ENCODE measurements at regions not wholly inside any gene's neighbourhood (a gene's known extent, or its start where the extent isn't known, plus 50 kb on each side); places are given as distances from the start of the nearest gene placed in this dataset.

DNA sequence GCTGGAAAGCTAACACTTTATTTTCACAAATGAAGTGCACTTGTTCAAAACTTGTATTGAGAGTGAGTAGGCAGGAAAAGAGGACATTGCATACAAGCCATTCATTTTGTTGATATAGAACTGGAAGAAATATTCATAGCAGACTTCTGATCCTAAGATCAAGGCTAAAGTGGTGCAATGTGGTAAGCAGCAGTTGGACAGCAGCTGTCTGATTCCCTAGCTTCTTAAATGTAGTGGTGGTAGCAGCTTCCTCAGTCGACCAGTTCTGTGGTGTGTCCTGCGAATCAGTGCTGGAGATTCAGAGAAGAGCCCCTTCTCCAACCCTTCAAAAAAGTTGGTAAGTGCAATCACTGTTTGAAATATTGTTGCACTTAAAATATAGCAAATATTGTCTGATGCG, 281.7 kb upstream of the GJE1 start:
- no peak for DNase-seq
- Histone ChIP-seq H3K9me3 (no peaks in the 10 kb centered on the region), H3K4me3 (no peak overlapping the region), H3K27ac (no peak overlapping the region), H3K4me1 (no peaks in the 10 kb centered on the region), H3K36me3 (no peaks in the 10 kb centered on the region), H3K27me3 (no peaks in the 10 kb centered on the region)
- in situ Hi-C loops (cut with MboI; ENCODE audit: low sequenced_read_pairs in 4 of 4) (no loop called here), intact Hi-C loops (cut with DNase I; ENCODE audit: low total_unique reads) (no loop called here)
- no peak for ATAC-seq
- TF ChIP-seq POLR2A (IDR thresholded peaks at IDR 0.05) (no peak), CTCF (IDR thresholded peaks at IDR 0.05 in 4 of 5, conservative IDR thresholded peaks at IDR 0.05 in 1 of 5) (no peak)

DNA sequence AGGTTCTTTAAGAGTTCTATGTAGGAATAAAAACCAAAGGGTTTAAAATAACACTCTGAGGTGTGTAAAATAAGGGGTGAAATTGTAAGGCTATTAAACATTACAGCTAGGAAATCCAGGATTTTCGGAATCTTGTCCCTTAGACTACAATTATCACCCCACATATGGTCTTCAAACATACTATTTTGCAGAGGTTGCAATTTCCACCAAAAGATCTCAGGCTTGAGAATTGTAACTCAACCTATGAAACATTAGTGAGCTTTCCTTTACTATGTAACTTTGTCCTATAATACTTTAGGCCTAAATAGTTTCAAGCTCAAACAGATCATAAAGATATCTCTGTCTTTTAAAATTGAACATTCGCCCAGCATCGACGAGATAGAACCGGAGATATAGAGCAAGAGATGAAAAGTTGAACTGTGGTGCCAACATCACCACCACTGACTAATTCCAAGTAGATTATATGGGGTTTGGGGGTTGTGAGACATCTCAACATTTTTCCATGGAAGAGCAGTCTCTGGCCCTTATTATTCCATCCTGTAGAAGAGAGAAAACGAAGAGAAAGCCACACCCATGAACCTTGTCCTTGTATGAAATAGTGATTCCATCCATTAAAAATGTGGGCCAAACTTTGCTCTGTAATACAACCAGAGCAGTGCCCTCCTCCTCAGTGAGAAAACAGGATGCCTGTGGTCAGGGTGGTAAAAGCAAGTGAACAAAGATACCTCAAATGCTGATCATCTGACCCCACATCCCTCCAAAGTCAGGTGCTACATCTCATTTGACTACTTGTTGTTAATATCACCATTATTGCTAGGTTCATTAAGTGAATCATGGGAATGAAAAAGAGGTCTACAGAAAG, 284.5 kb upstream of the GJE1 start:
- Histone ChIP-seq H3K4me3 (no peak overlapping the region), H3K4me1 (no peaks in the 10 kb centered on the region), H3K27me3 (no peaks in the 10 kb centered on the region), H3K27ac (no peak overlapping the region), H3K36me3 (no peaks in the 10 kb centered on the region), H3K9me3 (no peaks in the 10 kb centered on the region)
- intact Hi-C loops (cut with DNase I; ENCODE audit: low total_unique reads) = no loop called here
- DNase-seq (no peak), ATAC-seq (no peak)
- in situ Hi-C loops (cut with MboI; ENCODE audit: low sequenced_read_pairs in 4 of 4) = no loop called here
- TF ChIP-seq POLR2A (IDR thresholded peaks at IDR 0.05) (no peak), CTCF (IDR thresholded peaks at IDR 0.05 in 4 of 5, conservative IDR thresholded peaks at IDR 0.05 in 1 of 5) (no peak)

DNA sequence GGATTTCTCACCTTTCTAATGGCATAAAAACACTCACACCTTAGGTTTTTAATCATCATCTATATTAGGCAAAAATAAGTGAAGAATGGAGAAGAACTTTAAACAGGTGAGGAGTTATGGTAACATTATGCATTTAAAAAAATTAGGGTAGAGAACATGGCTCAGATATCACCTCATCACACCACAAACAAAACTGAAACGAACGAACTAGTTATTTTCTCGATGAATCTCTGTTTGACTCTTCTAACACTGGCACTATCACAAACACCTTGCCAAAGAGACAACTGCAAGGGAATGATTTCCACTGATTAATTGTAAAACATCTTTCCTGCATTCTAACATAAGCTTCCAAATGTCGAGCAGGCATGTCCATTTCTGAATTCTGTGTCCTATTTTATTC, 286.1 kb upstream of the GJE1 start:
- ATAC-seq = no peak
- no peak for DNase-seq
- H3K4me3 ChIP-seq = no peak overlapping the region
- H3K27ac ChIP-seq = no peak overlapping the region
- H3K27me3 ChIP-seq = no peaks in the 10 kb centered on the region
- in situ Hi-C loops (cut with MboI; ENCODE audit: low sequenced_read_pairs in 4 of 4) = no loop called here
- H3K9me3 ChIP-seq = no peaks in the 10 kb centered on the region
- intact Hi-C loops (cut with DNase I; ENCODE audit: low total_unique reads) = no loop called here
- no peaks in the 10 kb centered on the region for H3K4me1 ChIP-seq
- no peaks in the 10 kb centered on the region for H3K36me3 ChIP-seq
- TF ChIP-seq POLR2A (IDR thresholded peaks at IDR 0.05) (no peak), CTCF (IDR thresholded peaks at IDR 0.05 in 4 of 5, conservative IDR thresholded peaks at IDR 0.05 in 1 of 5) (no peak)

- TF ChIP-seq POLR2A (IDR thresholded peaks at IDR 0.05) (no peak), CTCF (IDR thresholded peaks at IDR 0.05 in 4 of 5, conservative IDR thresholded peaks at IDR 0.05 in 1 of 5) (no peak)
- in situ Hi-C loops (cut with MboI; ENCODE audit: low sequenced_read_pairs in 4 of 4) = no loop called here
- H3K36me3 ChIP-seq = no peaks in the 10 kb centered on the region
- DNase-seq (no peak), ATAC-seq (no peak)
- H3K9me3 ChIP-seq = no peaks in the 10 kb centered on the region
- H3K27me3 ChIP-seq = no peaks in the 10 kb centered on the region
- no peaks in the 10 kb centered on the region for H3K4me1 ChIP-seq
- intact Hi-C loops (cut with DNase I; ENCODE audit: low total_unique reads) = no loop called here
- no peak overlapping the region for H3K27ac ChIP-seq
- H3K4me3 ChIP-seq = no peak overlapping the region
These were observed 289.4 kb upstream of the GJE1 start for GRCh38 chr6:141843178-141843834.
